IMR-90 (cell line): ENCODE measurements at regions not wholly inside any gene's neighbourhood (a gene's known extent, or its start where the extent isn't known, plus 50 kb on each side); places are given as distances from the start of the nearest gene placed in this dataset.

Experiments
- ATAC-seq: fragments of 200-7000 bp; cut with Tn5 transposase; 2 replicates; pipeline ENCODE4 v1.9.1; 2020; ENCODE audit warnings: low read depth, mild to moderate bottlenecking, moderate library complexity
- BruUV-seq: library from RNA; stranded (reverse); fragments of 400-500 nt; replicated peaks from 2 replicates; lab custom pipeline; 2021; lab: Mats Ljungman, UMichigan
- CTCF ChIA-PET: fragments of 300-600 bp; formaldehyde crosslinking; extraction: SDS; loops from one replicate; lab custom pipeline; 2021; ENCODE audit warnings: antibody characterized with exemption; lab: Yijun Ruan, JAX
- POLR2A ChIA-PET: fragments of 300-600 bp; sonication (Branson Sonifier 250); formaldehyde crosslinking; loops from one replicate; lab custom pipeline; 2022; ENCODE audit warnings: antibody characterized with exemption; ENCODE audit not compliant: unreplicated experiment; lab: Charles Lee
- DNase-seq: peaks from one replicate; pipeline ENCODE4 v3.0.0; 2013
- H2AFZ ChIP-seq: replicated peaks from 2 replicates; pipeline ENCODE3; 2013; ENCODE audit warnings: low read length, mild to moderate bottlenecking; ENCODE audit not compliant: poor library complexity
- H2AK5ac ChIP-seq: 2 replicates; pipeline ENCODE4 v1.6.1; 2013; ENCODE audit warnings: low read depth, low read length, inconsistent platforms
- H2AK9ac ChIP-seq: replicated peaks from 2 replicates; pipeline ENCODE3; 2013; ENCODE audit warnings: mild to moderate bottlenecking, low read depth, low read length, moderate library complexity; ENCODE audit not compliant: poor library complexity
- H2BK120ac ChIP-seq: 2 replicates; pipeline ENCODE4 v1.6.1; 2013; ENCODE audit warnings: low read depth, low read length, inconsistent platforms
- H2BK15ac ChIP-seq: 3 replicates; pipeline ENCODE4 v1.6.1; 2013; ENCODE audit warnings: low read depth, low read length, inconsistent platforms
- H2BK20ac ChIP-seq: 2 replicates; pipeline ENCODE4 v1.6.1; 2013; ENCODE audit warnings: low read depth, mild to moderate bottlenecking, inconsistent platforms, low read length, moderate library complexity
- H2BK5ac ChIP-seq: 2 replicates; pipeline ENCODE4 v1.6.1; 2013; ENCODE audit warnings: mild to moderate bottlenecking, low read depth, low read length, inconsistent platforms; ENCODE audit not compliant: poor library complexity, severe bottlenecking
- H3K14ac ChIP-seq: replicated peaks from 2 replicates; pipeline ENCODE4 v1.6.1; 2013; ENCODE audit warnings: low read depth, low read length, inconsistent platforms
- H3K18ac ChIP-seq: 2 replicates; pipeline ENCODE4 v1.6.1; 2013; ENCODE audit warnings: low read depth, low read length, control low read depth
- H3K23ac ChIP-seq: 2 replicates; pipeline ENCODE4 v1.6.1; 2013; ENCODE audit warnings: low read depth, low read length, inconsistent platforms
- H3K27ac ChIP-seq: 2 replicates; pipeline ENCODE4 v1.5.1; 2013; ENCODE audit warnings: mild to moderate bottlenecking, control low read depth, low read length; ENCODE audit not compliant: insufficient read depth
- H3K27me3 ChIP-seq: 2 replicates; pipeline ENCODE4 v1.6.1; 2013; ENCODE audit warnings: low read length; ENCODE audit not compliant: control insufficient read depth, insufficient read depth
- H3K36me3 ChIP-seq: 2 replicates; pipeline ENCODE4 v1.6.1; 2013; ENCODE audit warnings: low read length, mixed read lengths; ENCODE audit not compliant: control insufficient read depth, insufficient read depth
- H3K4ac ChIP-seq: 2 replicates; pipeline ENCODE4 v1.6.1; 2013; ENCODE audit warnings: low read depth, low read length, inconsistent platforms
- H3K4me1 ChIP-seq: 2 replicates; pipeline ENCODE4 v1.6.1; 2013; ENCODE audit warnings: low read length, mixed read lengths; ENCODE audit not compliant: control insufficient read depth, insufficient read depth
- H3K4me2 ChIP-seq: 2 replicates; pipeline ENCODE4 v1.6.1; 2013; ENCODE audit warnings: low read depth, mild to moderate bottlenecking, control low read depth, low read length, moderate library complexity
- H3K4me3 ChIP-seq: 2 replicates; pipeline ENCODE4 v1.5.1; 2013; ENCODE audit warnings: low read depth, mild to moderate bottlenecking, control low read depth, low read length, moderate library complexity; ENCODE audit not compliant: insufficient read depth
- H3K56ac ChIP-seq: 2 replicates; pipeline ENCODE4 v1.6.1; 2013; ENCODE audit warnings: low read length, inconsistent platforms; ENCODE audit not compliant: insufficient read depth; ENCODE audit errors: extremely low read depth
- H3K79me1 ChIP-seq, 2 experiments: 2 replicates each; pipeline ENCODE4 v1.6.1; 2013; ENCODE audit warnings: low read length in 2 of 2, inconsistent platforms in 1 of 2, low read depth in 1 of 2
- H3K9ac ChIP-seq: 2 replicates; pipeline ENCODE4 v1.6.1; 2013; ENCODE audit warnings: low read depth, low read length, control low read depth
- H3K9me1 ChIP-seq: 2 replicates; pipeline ENCODE4 v1.6.1; 2013; ENCODE audit warnings: low read length, inconsistent platforms; ENCODE audit not compliant: insufficient read depth
- H3K9me3 ChIP-seq: 2 replicates; pipeline ENCODE4 v1.6.1; 2013; ENCODE audit warnings: low read length; ENCODE audit not compliant: control insufficient read depth, insufficient read depth
- H4K20me1 ChIP-seq: 2 replicates; pipeline ENCODE4 v1.6.1; 2013; ENCODE audit warnings: low read length, inconsistent platforms; ENCODE audit not compliant: insufficient read depth
- H4K5ac ChIP-seq: 2 replicates; pipeline ENCODE4 v1.6.1; 2013; ENCODE audit warnings: mild to moderate bottlenecking, low read depth, low read length, control low read depth
- H4K8ac ChIP-seq, 2 experiments: 2 replicates each; pipeline ENCODE4 v1.6.1; 2013; ENCODE audit warnings: low read depth in 2 of 2, low read length in 2 of 2, control low read depth in 1 of 2, inconsistent platforms in 1 of 2
- H4K91ac ChIP-seq: 2 replicates; pipeline ENCODE4 v1.6.1; 2013; ENCODE audit warnings: low read depth, low read length, inconsistent platforms; ENCODE audit not compliant: insufficient read depth
- BHLHE40 ChIP-seq: fragments of 150-350 bp; IDR thresholded peaks from 2 replicates; pipeline ENCODE4 v1.6.1; 2016; ENCODE audit warnings: mild to moderate bottlenecking, low read depth, low read length
- CEBPB ChIP-seq: IDR thresholded peaks from 2 replicates; pipeline ENCODE4 v1.6.1; 2012; ENCODE audit warnings: low read depth, low read length, improper control_type of control experiment
- CHD1 ChIP-seq: IDR thresholded peaks from 2 replicates; pipeline ENCODE4 v1.6.1; 2012; ENCODE audit warnings: low read depth, low read length, improper control_type of control experiment
- CTCF ChIP-seq: conservative IDR thresholded peaks from 2 replicates; pipeline ENCODE4 v1.5.1; 2012; ENCODE audit warnings: mild to moderate bottlenecking, low read depth, low read length, improper control_type of control experiment
- ELK1 ChIP-seq: fragments of 150-350 bp; IDR thresholded peaks from 2 replicates; pipeline ENCODE4 v1.6.1; 2016; ENCODE audit warnings: low read depth, mild to moderate bottlenecking, low read length, moderate library complexity, borderline replicate concordance
- FOS ChIP-seq: fragments of 150-350 bp; IDR thresholded peaks from 2 replicates; pipeline ENCODE4 v1.6.1; 2016; ENCODE audit warnings: low read depth, low read length
- MAFK ChIP-seq: IDR thresholded peaks from 2 replicates; pipeline ENCODE4 v1.6.1; 2012; ENCODE audit warnings: low read depth, low read length, improper control_type of control experiment
- MAZ ChIP-seq: IDR thresholded peaks from 2 replicates; pipeline ENCODE4 v1.6.1; 2012; ENCODE audit warnings: low read depth, mild to moderate bottlenecking, low read length, improper control_type of control experiment, moderate library complexity, borderline replicate concordance
- MXI1 ChIP-seq: IDR thresholded peaks from 2 replicates; pipeline ENCODE4 v1.6.1; 2012; ENCODE audit warnings: low read depth, mild to moderate bottlenecking, low read length, moderate library complexity, borderline replicate concordance
- NFE2L2 ChIP-seq: fragments of 150-350 bp; IDR thresholded peaks from 2 replicates; pipeline ENCODE4 v1.6.1; 2016; ENCODE audit warnings: low read depth, mild to moderate bottlenecking, low read length
- POLR2A ChIP-seq: IDR thresholded peaks from 2 replicates; pipeline ENCODE4 v1.6.1; 2012; ENCODE audit warnings: mild to moderate bottlenecking, low read depth, low read length
- RAD21 ChIP-seq: IDR thresholded peaks from 2 replicates; pipeline ENCODE4 v1.6.1; 2012; ENCODE audit warnings: low read length, improper control_type of control experiment
- RCOR1 ChIP-seq: IDR thresholded peaks from 2 replicates; pipeline ENCODE4 v1.6.1; 2012; ENCODE audit warnings: mild to moderate bottlenecking, low read length, improper control_type of control experiment; ENCODE audit not compliant: insufficient replicate concordance
- RFX5 ChIP-seq: IDR thresholded peaks from 2 replicates; pipeline ENCODE4 v1.8.0; 2012; ENCODE audit warnings: low read depth, mild to moderate bottlenecking, low read length, moderate library complexity
- SMC3 ChIP-seq: fragments of 150-350 bp; IDR thresholded peaks from 2 replicates; pipeline ENCODE4 v1.6.1; 2016; ENCODE audit warnings: low read depth, mild to moderate bottlenecking, antibody characterized with exemption, low read length, moderate library complexity
- USF2 ChIP-seq: fragments of 150-350 bp; IDR thresholded peaks from 2 replicates; pipeline ENCODE4 v1.6.1; 2017; ENCODE audit warnings: mild to moderate bottlenecking, antibody characterized with exemption, low read length, low read depth
- WGBS, 2 experiments: methylation state at CpG; one replicate each; pipeline versions ENCODE4 v1.1.5 to v1.1.7; 2013; ENCODE audit warnings: missing lambda C conversion rate in 2 of 2; ENCODE audit not compliant: insufficient read length in 1 of 2; ENCODE audit errors: extremely low coverage in 2 of 2; 5-methylcytosine and 5-hydroxymethylcytosine counted together
- dilution Hi-C: fragments of 300-500 bp; cut with HindIII; formaldehyde crosslinking; loops from one replicate; pipeline ENCODE4 v1.14.3; 2018; ENCODE audit warnings: low sequenced_read_pairs; ENCODE audit not compliant: unreplicated experiment
- in situ Hi-C: fragments of 300-500 bp; cut with MboI; formaldehyde crosslinking; loops from 3 replicates; pipeline ENCODE4 v1.14.3; 2019; ENCODE audit warnings: low sequenced_read_pairs, inconsistent platforms, mixed read lengths
- intact Hi-C: fragments of 100-400 bp; cut with micrococcal nuclease; formaldehyde crosslinking; loops from 2 replicates; pipeline ENCODE4 v1.10.0; 2022

GRCh38 chr5:124287813-124288212 is 458.6 kb downstream of the ZNF608 start:
- 100% methylated on average over 1 of the region's 3 CpGs; no CpG with 5 or more reads in 1 of the 2 experiments for WGBS, 2 experiments
- H4K8ac ChIP-seq: no peak overlapping the region
- H4K5ac ChIP-seq: no peak overlapping the region
- H2BK5ac ChIP-seq: no peak overlapping the region
- dilution Hi-C loops: no loop called here
- no peak overlapping the region for H3K4me3 ChIP-seq
- in situ Hi-C loops: no loop called here
- no peak overlapping the region for H3K14ac ChIP-seq
- no peak overlapping the region for H2BK20ac ChIP-seq
- no peak overlapping the region for H3K56ac ChIP-seq
- DNase-seq (peak; percentile 6), ATAC-seq (no peak)
- no peaks in the 10 kb centered on the region for H3K36me3 ChIP-seq
- no peak overlapping the region for H2AK5ac ChIP-seq
- peaks cover 5% of the 10 kb centered on the region for H3K27me3 ChIP-seq
- no peak overlapping the region for H2AK9ac ChIP-seq
- no peak overlapping the region for H3K9ac ChIP-seq
- intact Hi-C loops: no loop called here
- no peaks in the 10 kb centered on the region for H3K79me1 ChIP-seq
- H4K20me1 ChIP-seq: no peaks in the 10 kb centered on the region
- no peak overlapping the region for H3K18ac ChIP-seq
- CTCF ChIA-PET: interaction anchor here (0.6 kb wide), 1 partner anchor 55 kb away, joined by 4 read pairs; no protein-coding TSS in a partner anchor
- BruUV-seq: no TSS peak
- H3K4me1 ChIP-seq: no peaks in the 10 kb centered on the region
- H2BK120ac ChIP-seq: no peak overlapping the region
- H3K9me1 ChIP-seq: no peaks in the 10 kb centered on the region
- no peak overlapping the region for H2AFZ ChIP-seq
- TF ChIP-seq ELK1 (no peak), NFE2L2 (no peak), FOS (no peak), RCOR1 (no peak), MAFK (no peak), SMC3 (no peak), CHD1 (no peak), RAD21 (no peak), MAZ (no peak), CEBPB (no peak), USF2 (no peak), CTCF (no peak), BHLHE40 (no peak), RFX5 (no peak), MXI1 (no peak), POLR2A (no peak)
- H3K9me3 ChIP-seq: no peaks in the 10 kb centered on the region
- no peak overlapping the region for H3K23ac ChIP-seq
- H4K91ac ChIP-seq: no peak overlapping the region
- H3K4ac ChIP-seq: no peak overlapping the region
- POLR2A ChIA-PET: no interaction called here
- H2BK15ac ChIP-seq: no peak overlapping the region
- no peak overlapping the region for H3K4me2 ChIP-seq
- no peak overlapping the region for H3K27ac ChIP-seq
